ENCODE measurements at regions not wholly inside any gene's neighbourhood (a gene's known extent, or its start where the extent isn't known, plus 50 kb on each side); places are given as distances from the start of the nearest gene placed in this dataset.

DNA sequence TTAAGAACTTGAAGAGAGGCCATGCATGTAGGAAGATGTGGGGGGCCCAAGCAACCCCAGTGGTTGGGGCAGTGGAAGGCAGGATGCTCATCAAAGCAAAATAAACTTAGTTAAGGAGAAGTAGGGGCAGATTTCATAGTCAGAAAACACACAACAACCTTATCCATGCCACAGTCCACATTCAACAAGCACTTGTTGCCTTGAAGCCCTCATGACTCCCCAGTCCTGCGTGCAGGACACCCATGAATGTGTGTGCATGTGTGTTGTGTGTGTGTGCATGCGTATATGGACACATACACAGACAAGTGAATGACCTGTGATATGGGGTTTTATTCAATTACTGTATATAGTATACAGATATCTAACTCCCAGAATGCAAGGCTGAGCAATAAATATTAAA, 186.9 kb downstream of the PSMG1 start:
- DNase-seq: no peak

DNA sequence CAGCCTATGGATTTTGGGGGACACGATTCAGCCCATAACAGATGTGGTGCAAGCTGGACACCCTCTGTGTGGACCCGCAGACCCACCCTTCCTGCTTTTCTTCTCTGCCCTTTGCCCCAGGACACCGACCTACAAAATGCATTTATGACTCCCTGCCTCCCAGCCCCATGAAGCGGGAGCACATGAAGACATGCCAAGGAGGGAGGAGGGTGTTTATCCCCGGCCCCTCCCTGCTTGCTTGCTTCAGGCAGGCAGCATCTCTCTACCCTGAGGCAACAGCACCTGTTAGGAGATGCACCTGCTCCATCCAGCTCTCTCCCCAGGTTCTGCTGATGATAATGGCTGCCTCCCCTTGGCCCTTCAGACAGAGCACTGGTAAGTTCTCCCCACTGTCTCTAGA, 187.5 kb downstream of the PSMG1 start:
- no peak for DNase-seq

DNA sequence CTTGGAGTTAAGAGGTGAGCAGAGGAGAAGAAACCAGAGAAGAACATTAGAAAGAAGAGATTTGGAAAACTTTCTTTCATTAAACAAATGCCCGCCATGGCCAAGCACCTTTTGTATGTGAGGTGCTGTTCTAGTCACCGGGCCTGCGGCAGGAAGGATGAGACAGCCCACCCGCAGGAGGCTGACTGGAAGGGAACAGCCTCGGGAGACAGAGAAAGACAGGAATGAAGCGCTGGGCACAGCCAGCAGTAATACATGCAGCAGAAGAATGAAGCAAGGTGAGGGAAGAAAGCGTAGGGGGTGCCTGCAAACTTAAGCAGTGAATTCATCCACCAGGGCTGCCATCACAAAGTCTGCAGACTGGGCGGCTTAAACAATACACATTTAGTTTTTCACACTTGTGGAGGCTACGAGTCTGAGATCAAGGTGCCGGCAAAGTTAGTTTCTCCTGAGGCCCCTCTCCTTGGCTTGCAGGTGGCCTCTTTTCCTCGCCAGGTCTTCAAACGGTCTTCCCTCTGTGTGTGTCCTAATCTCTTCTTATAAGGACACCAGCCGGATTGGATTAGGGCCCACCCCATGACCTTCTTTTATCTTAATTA, 188.1 kb downstream of the PSMG1 start:
- DNase-seq: no peak

GRCh38 chr21:38994042-38994441, 188.3 kb downstream of the ETS2 start:
- no peak for DNase-seq

GRCh38 chr21:38993561-38993960, 187.8 kb downstream of the ETS2 start:
- no peak for DNase-seq

- no peak for DNase-seq
Observed at GRCh38 chr21:38992737-38993136, 187.0 kb downstream of the ETS2 start.

- no peak for DNase-seq
Observed at GRCh38 chr21:38990424-38990794, 184.7 kb downstream of the ETS2 start.

DNA sequence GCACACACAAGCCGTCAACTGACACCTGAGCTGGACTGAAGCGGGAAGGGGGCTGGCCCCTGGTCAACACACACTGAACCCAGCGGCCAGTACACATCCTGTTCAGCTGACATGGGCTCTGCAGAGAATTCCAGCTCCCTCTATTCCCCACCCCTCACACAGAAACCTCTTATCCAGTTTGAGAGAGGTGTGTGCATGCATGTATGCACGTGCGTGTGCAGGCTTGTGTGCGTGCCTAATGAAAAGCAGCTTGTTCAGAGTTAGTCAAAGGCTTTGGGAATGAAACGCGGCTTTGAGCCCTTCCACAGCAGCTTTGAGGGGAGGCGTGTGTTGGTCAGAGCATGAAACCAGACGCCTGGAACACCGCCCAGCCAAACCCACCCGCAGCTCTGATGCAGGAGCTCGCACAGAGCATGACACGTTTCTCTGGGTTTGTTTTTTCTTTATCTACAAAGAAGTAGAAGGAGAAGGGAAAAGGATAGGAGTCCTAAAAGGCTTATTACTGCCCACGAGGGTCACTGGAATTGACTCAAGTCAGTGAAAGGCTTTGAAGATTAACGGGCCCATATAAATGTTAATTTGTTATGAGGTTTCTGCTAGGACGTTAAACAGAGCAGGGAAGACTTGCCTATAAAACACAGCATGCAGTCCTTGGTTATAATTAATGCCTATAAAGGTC, 184.2 kb downstream of the ETS2 start:
- no peak for DNase-seq

DNA sequence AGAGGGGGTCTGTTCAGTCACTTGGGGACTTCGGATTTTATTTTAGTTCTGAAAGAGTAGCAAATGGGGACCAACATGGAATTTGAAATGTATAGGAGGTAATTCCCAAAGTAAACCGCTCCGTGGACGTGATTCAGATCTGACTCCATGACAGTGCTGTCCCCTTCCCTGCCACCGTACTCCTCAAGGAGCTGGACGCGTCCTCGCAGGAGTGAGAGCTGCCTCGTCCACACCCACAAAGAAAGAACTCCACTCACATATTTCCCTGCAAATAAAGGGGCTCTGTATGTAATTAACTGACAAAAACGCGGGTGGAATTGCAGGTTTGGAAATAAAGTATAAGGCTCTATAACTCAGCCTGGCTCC, 183.6 kb downstream of the ETS2 start:
- no peak for DNase-seq

DNA sequence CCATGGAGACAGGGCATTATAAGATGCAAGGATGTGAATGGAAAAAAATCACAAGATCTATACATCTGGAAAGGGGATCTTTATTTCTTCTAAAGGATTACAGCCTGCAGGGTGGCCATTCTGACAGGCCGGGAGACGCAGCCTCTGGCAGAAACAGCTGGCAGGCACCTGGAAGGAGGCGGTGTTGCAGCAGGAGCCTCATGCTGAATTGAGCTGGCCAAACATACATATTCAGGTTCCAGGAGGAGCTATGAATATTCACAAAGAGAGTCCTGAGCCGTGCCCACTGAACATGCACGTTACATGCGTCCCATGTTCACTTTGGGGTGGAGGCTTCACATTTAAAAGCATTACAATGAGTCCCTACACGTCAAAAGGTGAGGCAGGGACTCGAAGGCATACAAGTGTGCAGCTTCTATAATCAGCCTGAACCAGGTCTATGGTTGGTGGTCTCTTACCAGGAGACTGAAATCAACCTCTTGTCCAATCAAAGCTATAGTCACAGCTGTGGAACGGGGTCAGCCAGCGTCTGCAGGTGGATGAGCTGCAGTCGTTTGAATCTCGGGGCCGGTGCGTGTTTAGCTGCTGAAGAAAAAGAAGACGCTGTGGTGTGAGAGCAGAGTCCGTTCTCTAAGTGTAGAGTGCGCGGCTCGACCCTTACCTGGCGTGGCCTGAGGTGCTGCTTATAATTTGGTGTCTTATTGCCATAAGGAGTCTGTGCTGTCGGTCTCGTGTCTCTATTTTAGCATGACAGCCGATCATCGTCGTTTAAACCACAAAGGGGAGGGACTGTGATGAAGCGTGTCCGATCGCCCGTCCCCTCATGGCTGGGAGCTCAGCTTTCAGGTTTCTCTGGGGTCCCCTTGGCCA, 183.0 kb downstream of the ETS2 start:
- DNase-seq: no peak

DNA sequence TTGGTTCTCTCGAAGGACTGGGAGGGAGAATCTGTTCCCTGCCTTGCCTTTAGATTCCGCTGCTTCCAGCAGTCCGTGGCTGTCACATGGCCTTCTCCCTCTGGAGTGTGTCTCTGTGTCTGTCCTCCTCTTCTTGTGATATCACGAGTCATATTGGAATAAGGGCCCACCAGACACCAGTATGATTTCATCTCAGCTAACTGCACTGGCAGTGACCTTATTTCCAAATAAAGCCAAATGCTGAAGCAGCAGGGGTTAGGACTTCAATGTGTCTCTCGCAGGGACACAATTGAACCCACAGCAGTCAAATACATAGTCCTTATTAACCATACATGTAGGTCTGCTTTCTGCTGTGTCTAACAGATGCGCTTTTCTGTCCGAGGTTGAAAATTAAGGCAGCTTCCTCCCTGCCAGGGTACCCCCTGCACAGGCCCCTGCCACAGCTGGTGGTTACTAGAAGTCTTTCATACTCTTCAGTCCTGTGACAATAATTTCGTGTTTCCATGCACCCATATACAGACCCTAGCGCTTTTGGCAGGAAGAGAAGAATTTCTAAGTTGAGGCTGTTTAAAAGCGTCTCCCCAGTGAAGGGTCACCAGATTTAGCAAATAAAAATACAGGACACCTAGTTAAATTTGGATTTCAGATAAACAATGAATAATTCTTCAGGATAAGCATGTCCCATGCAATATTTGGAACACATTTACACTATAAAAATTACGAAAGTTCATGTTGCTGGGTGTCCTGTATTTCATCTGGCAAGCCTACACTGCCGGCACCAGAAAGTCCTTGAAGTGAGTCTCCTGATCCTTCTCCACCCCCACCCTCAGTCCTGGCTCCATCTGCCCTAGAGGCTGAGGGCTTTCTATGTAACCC, 182.1 kb downstream of the ETS2 start:
- no peak for DNase-seq

- no peak for DNase-seq
Observed at GRCh38 chr21:38986806-38987632, 181.3 kb downstream of the ETS2 start.

GRCh38 chr21:38986406-38986805, 180.7 kb downstream of the ETS2 start:
- no peak for DNase-seq

GRCh38 chr21:38985568-38986378, 180.0 kb downstream of the ETS2 start:
- DNase-seq: no peak

DNA sequence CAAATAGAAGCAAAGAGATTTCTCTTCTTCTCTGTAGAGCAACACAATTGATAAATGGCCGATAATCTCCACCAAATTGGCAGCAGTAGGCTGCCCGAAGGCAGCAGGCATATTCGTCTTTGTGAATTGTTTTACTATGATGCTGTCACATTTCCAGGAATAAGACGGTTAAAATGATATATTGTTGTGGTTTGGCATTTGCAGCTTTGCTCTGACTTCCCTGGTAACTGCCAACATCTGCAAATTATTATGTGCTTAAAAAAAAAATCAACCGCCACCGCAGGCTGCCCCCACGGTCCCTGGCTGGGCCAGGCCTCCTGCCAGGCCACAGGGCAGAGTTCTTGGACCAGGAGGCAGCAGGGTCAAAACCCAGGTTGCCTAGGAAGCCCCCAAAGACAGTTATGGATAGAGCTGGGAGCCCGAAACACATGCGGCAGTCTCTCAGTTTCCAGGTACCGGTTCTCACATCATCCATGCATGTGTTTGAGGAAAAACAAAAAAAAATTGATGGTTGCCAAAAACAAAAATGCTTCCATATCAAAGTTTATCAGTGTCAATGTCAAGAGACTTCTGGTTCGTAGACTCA, 179.3 kb downstream of the ETS2 start:
- no peak for DNase-seq

DNA sequence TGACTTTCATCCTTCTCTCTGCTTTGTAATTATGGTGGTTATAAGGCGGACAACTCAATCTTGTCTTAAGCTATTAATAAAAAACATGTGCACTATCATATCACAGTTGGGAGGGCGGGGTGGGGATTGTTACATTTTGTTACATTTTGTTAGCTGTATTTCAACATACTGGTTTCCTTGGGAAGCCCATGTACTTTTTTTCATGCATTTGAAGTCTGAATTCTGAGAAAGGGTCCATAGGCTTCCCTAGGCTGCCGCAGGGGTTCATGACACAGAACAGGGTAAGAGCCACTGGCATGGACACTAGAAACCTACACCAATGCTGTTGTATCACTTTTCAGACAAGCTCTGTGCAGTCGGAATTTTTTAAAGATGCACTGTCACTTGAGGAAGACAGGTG, 178.8 kb downstream of the ETS2 start:
- no peak for DNase-seq

GRCh38 chr21:38983560-38983959, 177.8 kb downstream of the ETS2 start:
- DNase-seq: no peak

DNA sequence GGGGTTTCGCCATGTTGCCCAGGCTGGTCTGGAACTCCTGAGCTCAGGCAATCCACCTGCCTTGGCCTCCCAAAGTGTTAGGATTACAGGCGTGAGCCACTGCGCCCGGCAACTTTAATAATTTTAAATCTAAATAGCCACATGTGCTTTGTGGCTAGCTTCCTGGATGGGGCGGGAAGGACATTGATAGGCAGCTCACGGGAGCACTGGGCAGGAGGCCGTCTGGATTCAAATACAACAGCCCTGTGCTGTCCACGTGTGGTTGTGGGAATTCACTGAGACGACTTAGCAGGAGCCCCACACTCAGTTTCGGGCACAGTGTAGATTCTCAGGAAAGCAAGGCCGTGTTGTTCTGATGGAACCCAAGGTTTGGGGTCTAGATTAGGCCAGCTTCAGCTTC, 177.1 kb downstream of the ETS2 start:
- no peak for DNase-seq

DNA sequence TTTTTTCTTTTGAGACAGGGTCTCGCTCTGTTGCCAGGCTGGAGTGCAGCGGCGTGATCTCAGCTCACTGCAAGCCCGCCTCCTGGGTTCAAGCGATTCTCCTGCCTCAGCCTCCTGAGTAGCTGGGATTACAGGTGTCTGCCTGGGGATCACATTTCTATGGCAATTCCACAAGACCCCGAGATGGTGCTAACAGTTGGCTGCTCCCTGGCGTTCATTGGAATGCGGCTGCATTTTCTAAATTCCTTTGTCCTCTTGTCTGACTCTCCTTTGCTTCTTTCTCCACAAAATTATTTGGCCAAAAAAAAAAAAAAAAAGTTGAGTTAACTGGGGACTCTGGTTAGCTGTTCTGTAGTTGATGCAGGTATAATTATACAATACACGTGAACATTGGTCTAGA, 176.4 kb downstream of the ETS2 start:
- no peak for DNase-seq

- no peak for DNase-seq
Observed at GRCh38 chr21:38980416-38981313, 174.9 kb downstream of the ETS2 start.
